ENCODE measurements at regions not wholly inside any gene's neighbourhood (a gene's known extent, or its start where the extent isn't known, plus 50 kb on each side); places are given as distances from the start of the nearest gene placed in this dataset.

GRCh38 chr2:156915332-156915731 lies 342.2 kb upstream of the GALNT5 start:
- H3K27me3 ChIP-seq, result no peaks in the 10 kb centered on the region
- ATAC-seq (ENCODE audit: low FRiP score in 2 of 2), result no peak

GRCh38 chr2:156918410-156918809 lies 339.1 kb upstream of the GALNT5 start:
- Histone ChIP-seq H3K27ac (no peak overlapping the region), H3K9me3 (no peaks in the 10 kb centered on the region), H3K27me3 (no peaks in the 10 kb centered on the region), H3K36me3 (no peaks in the 10 kb centered on the region), H3K4me1 (no peaks in the 10 kb centered on the region), H3K4me3 (no peak overlapping the region)
- TF ChIP-seq POLR2AphosphoS5 (IDR thresholded peaks at IDR 0.05), result no peak
- no peak for TF ChIP-seq EP300 (IDR thresholded peaks at IDR 0.05)
- no peak for TF ChIP-seq POLR2A (IDR thresholded peaks at IDR 0.05)
- TF ChIP-seq CTCF (IDR thresholded peaks at IDR 0.05), result no peak
- DNase-seq, result no peak
- ATAC-seq (ENCODE audit: low FRiP score in 2 of 2), result no peak
- WGBS, 2 donors, result 47 to 48% methylated on average over 1 of the region's 1 CpG

More at GRCh38 chr2:156915332-156915731, 342.2 kb upstream of the GALNT5 start:
- Histone ChIP-seq H3K4me1 (no peaks in the 10 kb centered on the region), H3K36me3 (no peaks in the 10 kb centered on the region), H3K9me3 (no peaks in the 10 kb centered on the region), H3K27ac (no peak overlapping the region), H3K4me3 (no peak overlapping the region)
- no peak for DNase-seq
- TF ChIP-seq POLR2AphosphoS5 (IDR thresholded peaks at IDR 0.05) (no peak), CTCF (IDR thresholded peaks at IDR 0.05) (no peak), POLR2A (IDR thresholded peaks at IDR 0.05) (no peak), EP300 (IDR thresholded peaks at IDR 0.05) (no peak)

- peaks cover 0 to 4% (median 0%) of the 10 kb centered on the region in 4 donors for H3K9me3 ChIP-seq
- H3K4me1 ChIP-seq, result no peaks in the 10 kb centered on the region
- TF ChIP-seq EP300 (IDR thresholded peaks at IDR 0.05), result no peak
- TF ChIP-seq POLR2A (IDR thresholded peaks at IDR 0.05), result no peak
- TF ChIP-seq CTCF (IDR thresholded peaks at IDR 0.05), result no peak
- TF ChIP-seq POLR2AphosphoS5 (IDR thresholded peaks at IDR 0.05), result no peak
- DNase-seq (no peak), ATAC-seq (ENCODE audit: low FRiP score in 2 of 2) (no peak)
- H3K27ac ChIP-seq, result no peak overlapping the region
- H3K36me3 ChIP-seq, result no peaks in the 10 kb centered on the region
- H3K4me3 ChIP-seq, result no peak overlapping the region
- H3K27me3 ChIP-seq, result no peaks in the 10 kb centered on the region
- 82 to 87% methylated on average over 2 of the region's 2 CpGs for whole genome bisulfite sequencing, 2 donors
Measured at GRCh38 chr2:156930423-156930822, 327.1 kb upstream of the GALNT5 start.

- H3K36me3 ChIP-seq, result no peaks in the 10 kb centered on the region
- H3K4me1 ChIP-seq, result no peaks in the 10 kb centered on the region
- 25 to 41% methylated on average over 3 of the region's 3 CpGs for WGBS, 2 donors
- no peak for DNase-seq
- no peak for ATAC-seq (ENCODE audit: low FRiP score in 2 of 2)
- H3K27ac ChIP-seq, result no peak overlapping the region
- TF ChIP-seq POLR2A (IDR thresholded peaks at IDR 0.05) (no peak), CTCF (IDR thresholded peaks at IDR 0.05) (no peak), EP300 (IDR thresholded peaks at IDR 0.05) (no peak), POLR2AphosphoS5 (IDR thresholded peaks at IDR 0.05) (no peak)
- no peaks in the 10 kb centered on the region for H3K27me3 ChIP-seq
- no peak overlapping the region for H3K4me3 ChIP-seq
- no peaks in the 10 kb centered on the region for H3K9me3 ChIP-seq
Measured at GRCh38 chr2:156933645-156934225, 323.8 kb upstream of the GALNT5 start.

GRCh38 chr2:156935616-156936015 lies 321.9 kb upstream of the GALNT5 start:
- H3K36me3 ChIP-seq, result no peaks in the 10 kb centered on the region
- no peaks in the 10 kb centered on the region for H3K9me3 ChIP-seq
- no peak overlapping the region for H3K27ac ChIP-seq
- no peaks in the 10 kb centered on the region for H3K27me3 ChIP-seq
- no peak for TF ChIP-seq POLR2AphosphoS5 (IDR thresholded peaks at IDR 0.05)
- TF ChIP-seq CTCF (IDR thresholded peaks at IDR 0.05), result no peak
- TF ChIP-seq EP300 (IDR thresholded peaks at IDR 0.05), result no peak
- TF ChIP-seq POLR2A (IDR thresholded peaks at IDR 0.05), result no peak
- DNase-seq, result no peak
- ATAC-seq (ENCODE audit: low FRiP score in 2 of 2), result no peak
- WGBS, 2 donors, result 73 to 79% methylated on average over 5 of the region's 5 CpGs
- no peak overlapping the region for H3K4me3 ChIP-seq
- no peaks in the 10 kb centered on the region for H3K4me1 ChIP-seq
